H9 (cell line): ENCODE measurements at regions not wholly inside any gene's neighbourhood (a gene's known extent, or its start where the extent isn't known, plus 50 kb on each side); places are given as distances from the start of the nearest gene placed in this dataset.

Experiments
- DNase-seq: peaks from one replicate; pipeline ENCODE4 v3.0.0-alpha.2; 2017
- H2AFZ ChIP-seq: one replicate; pipeline ENCODE4 v1.6.1; 2013; ENCODE audit warnings: mild to moderate bottlenecking, low read length, control low read depth, moderate library complexity
- H2AK5ac ChIP-seq: 2 replicates; pipeline ENCODE4 v1.6.1; 2013; ENCODE audit warnings: low read length, control low read depth, mixed read lengths; ENCODE audit not compliant: insufficient read length
- H2BK120ac ChIP-seq: one replicate; pipeline ENCODE4 v1.6.1; 2013; ENCODE audit warnings: low read depth, mild to moderate bottlenecking, low read length, control low read depth, inconsistent platforms; ENCODE audit not compliant: poor library complexity, severe bottlenecking
- H2BK12ac ChIP-seq: 2 replicates; pipeline ENCODE4 v1.6.1; 2013; ENCODE audit warnings: low read length, control low read depth, mixed read lengths, low read depth; ENCODE audit not compliant: insufficient read length
- H2BK15ac ChIP-seq: 2 replicates; pipeline ENCODE4 v1.6.1; 2013; ENCODE audit warnings: low read depth, low read length, control low read depth
- H2BK20ac ChIP-seq: one replicate; pipeline ENCODE4 v1.6.1; 2013; ENCODE audit warnings: low read depth, mild to moderate bottlenecking, low read length, control low read depth, inconsistent platforms; ENCODE audit not compliant: poor library complexity, severe bottlenecking
- H2BK5ac ChIP-seq: 2 replicates; pipeline ENCODE4 v1.6.1; 2013; ENCODE audit warnings: low read length, control low read depth, mixed read lengths; ENCODE audit not compliant: insufficient read length
- H3K14ac ChIP-seq: 2 replicates; pipeline ENCODE4 v1.6.1; 2013; ENCODE audit warnings: low read length, control low read depth; ENCODE audit not compliant: insufficient read depth
- H3K18ac ChIP-seq: 2 replicates; pipeline ENCODE4 v1.6.1; 2013; ENCODE audit warnings: low read depth, mild to moderate bottlenecking, mixed read lengths, low read length, control low read depth; ENCODE audit not compliant: insufficient read length
- H3K23ac ChIP-seq: 2 replicates; pipeline ENCODE4 v1.6.1; 2013; ENCODE audit warnings: low read length, control low read depth, mixed read lengths, low read depth; ENCODE audit not compliant: insufficient read length
- H3K23me2 ChIP-seq: 2 replicates; pipeline ENCODE4 v1.6.1; 2013; ENCODE audit warnings: low read depth, mild to moderate bottlenecking, mixed read lengths, low read length, control low read depth; ENCODE audit not compliant: insufficient read length, poor library complexity, severe bottlenecking
- H3K27ac ChIP-seq: 2 replicates; pipeline ENCODE4 v1.5.1; 2013; ENCODE audit warnings: low read length, control low read depth, mixed read lengths, low read depth; ENCODE audit not compliant: insufficient read length
- H3K27me3 ChIP-seq: 2 replicates; pipeline ENCODE4 v1.6.1; 2013; ENCODE audit warnings: low read length, control low read depth, inconsistent platforms; ENCODE audit not compliant: insufficient read depth
- H3K4ac ChIP-seq: 2 replicates; pipeline ENCODE4 v1.6.1; 2013; ENCODE audit warnings: low read depth, mild to moderate bottlenecking, control low read depth, inconsistent platforms, low read length, moderate library complexity
- H3K4me1 ChIP-seq: 2 replicates; pipeline ENCODE4 v1.6.1; 2013; ENCODE audit warnings: low read length, control low read depth, inconsistent platforms; ENCODE audit not compliant: insufficient read depth
- H3K4me2 ChIP-seq: 2 replicates; pipeline ENCODE4 v1.6.1; 2013; ENCODE audit warnings: low read length, control low read depth, mixed read lengths; ENCODE audit not compliant: insufficient read length, insufficient read depth
- H3K56ac ChIP-seq: 2 replicates; pipeline ENCODE4 v1.6.1; 2013; ENCODE audit warnings: low read depth, mild to moderate bottlenecking, mixed read lengths, low read length, control low read depth; ENCODE audit not compliant: insufficient read length
- H3K79me1 ChIP-seq: 2 replicates; pipeline ENCODE4 v1.6.1; 2013; ENCODE audit warnings: low read depth, mild to moderate bottlenecking, moderate library complexity, low read length, control low read depth, inconsistent platforms; ENCODE audit not compliant: insufficient read depth, poor library complexity, severe bottlenecking
- H3K79me2 ChIP-seq: 2 replicates; pipeline ENCODE4 v1.6.1; 2013; ENCODE audit warnings: low read length, control low read depth, inconsistent platforms; ENCODE audit not compliant: insufficient read depth
- H3K9ac ChIP-seq: 2 replicates; pipeline ENCODE4 v1.6.1; 2013; ENCODE audit warnings: low read length, control low read depth, mixed read lengths; ENCODE audit not compliant: insufficient read length; ENCODE audit errors: extremely low read depth
- H3K9me3 ChIP-seq: one replicate; pipeline ENCODE4 v1.6.1; 2013; ENCODE audit warnings: low read depth, low read length, inconsistent platforms; ENCODE audit not compliant: control insufficient read depth
- H3T11ph ChIP-seq: one replicate; pipeline ENCODE4 v1.6.1; 2013; ENCODE audit warnings: mild to moderate bottlenecking, low read length, control low read depth, inconsistent platforms
- H4K20me1 ChIP-seq: one replicate; pipeline ENCODE4 v1.6.1; 2013; ENCODE audit not compliant: control insufficient read depth, insufficient read length, insufficient read depth
- H4K5ac ChIP-seq: 2 replicates; pipeline ENCODE4 v1.6.1; 2013; ENCODE audit warnings: low read depth, mild to moderate bottlenecking, mixed read lengths, low read length, control low read depth; ENCODE audit not compliant: insufficient read length
- H4K8ac ChIP-seq: replicated peaks from 2 replicates; pipeline ENCODE4 v1.6.1; 2013; ENCODE audit warnings: low read length, control low read depth, mixed read lengths, low read depth; ENCODE audit not compliant: insufficient read length
- H4K91ac ChIP-seq: 2 replicates; pipeline ENCODE4 v1.6.1; 2013; ENCODE audit warnings: low read depth, mild to moderate bottlenecking, moderate library complexity, mixed read lengths, low read length, control low read depth; ENCODE audit not compliant: insufficient read length
- H3K27ac Mint-ChIP-seq, 3 experiments: 2 replicates in 2 of 3; 3 replicates in 1 of 3; pipeline ENCODE4 v1.8.0; 2020 to 2021; ENCODE audit warnings: mixed read lengths in 3 of 3, mild to moderate bottlenecking in 1 of 3, moderate library complexity in 1 of 3
- H3K27me3 Mint-ChIP-seq: 2 replicates; pipeline ENCODE4 v1.8.0; 2021; ENCODE audit warnings: low read depth, mild to moderate bottlenecking, moderate library complexity, mixed read lengths
- H3K36me3 Mint-ChIP-seq, 3 experiments: 2 replicates in 2 of 3; 3 replicates in 1 of 3; pipeline ENCODE4 v1.8.0; 2020 to 2021; ENCODE audit warnings: low read depth in 3 of 3, mixed read lengths in 3 of 3; ENCODE audit not compliant: insufficient read depth in 1 of 3
- H3K4me1 Mint-ChIP-seq, 2 experiments: 2 replicates each; pipeline ENCODE4 v1.8.0; 2020; ENCODE audit warnings: mixed read lengths in 2 of 2
- H3K4me3 Mint-ChIP-seq, 2 experiments: 2 replicates in 1 of 2; 3 replicates in 1 of 2; pipeline ENCODE4 v1.8.0; 2020 to 2021; ENCODE audit warnings: mild to moderate bottlenecking in 2 of 2, mixed read lengths in 2 of 2, moderate library complexity in 1 of 2
- H3K9me3 Mint-ChIP-seq, 2 experiments: 2 replicates in 1 of 2; 3 replicates in 1 of 2; pipeline ENCODE4 v1.8.0; 2020; ENCODE audit warnings: mild to moderate bottlenecking in 2 of 2, mixed read lengths in 2 of 2, moderate library complexity in 1 of 2
- CTCF ChIP-seq: fragments of 200-600 bp; sonication (generic); conservative IDR thresholded peaks from 3 replicates; pipeline ENCODE4 v1.8.0; 2021; ENCODE audit warnings: antibody characterized with exemption, mild to moderate bottlenecking
- WGBS: extraction: QIAGEN DNeasy Blood & Tissue Kit; methylation state at CpG from one replicate; pipeline ENCODE4 v1.1.7; 2013; ENCODE audit warnings: missing lambda C conversion rate, low lambda C conversion rate, mixed read lengths; ENCODE audit not compliant: insufficient read length; ENCODE audit errors: extremely low coverage; 5-methylcytosine and 5-hydroxymethylcytosine counted together

- no peak overlapping the region for H2BK15ac ChIP-seq
- no peak overlapping the region for H2BK5ac ChIP-seq
- H3K18ac ChIP-seq = no peak overlapping the region
- no peak overlapping the region for H3K4me2 ChIP-seq
- no peak overlapping the region for H4K91ac ChIP-seq
- H3K4me1 ChIP-seq = no peaks in the 10 kb centered on the region; the same call in 1 of the 2 replicates
- H3K79me1 ChIP-seq = no peaks in the 10 kb centered on the region
- no peaks in the 10 kb centered on the region for H4K20me1 ChIP-seq
- H4K5ac ChIP-seq = no peak overlapping the region
- DNase-seq = no peak
- no peaks in the 10 kb centered on the region for H3K9me3 Mint-ChIP-seq
- H3K27me3 Mint-ChIP-seq = no peaks in the 10 kb centered on the region
- no peaks in the 10 kb centered on the region for H3K36me3 Mint-ChIP-seq
- H3K4ac ChIP-seq = no peak overlapping the region
- no peak overlapping the region for H2AFZ ChIP-seq
- H3K23me2 ChIP-seq = peaks cover 2% of the 10 kb centered on the region
- no peak overlapping the region for H4K8ac ChIP-seq
- H3K23ac ChIP-seq = no peak overlapping the region
- no peak overlapping the region for H3K56ac ChIP-seq
- no peak overlapping the region; a peak in 1 of 7 replicates for H3K27ac Mint-ChIP-seq
- H3K4me1 Mint-ChIP-seq = peaks cover 8 to 9% of the 10 kb centered on the region in 2 experiments
- TF ChIP-seq CTCF = no peak
- no peak overlapping the region for H3K9ac ChIP-seq
- H2BK20ac ChIP-seq = no peak overlapping the region
- no peak overlapping the region for H2BK120ac ChIP-seq
- H3K27ac ChIP-seq = no peak overlapping the region
- no peaks in the 10 kb centered on the region for H3K9me3 ChIP-seq
- H3K14ac ChIP-seq = no peak overlapping the region
- H3K4me3 Mint-ChIP-seq = no peak overlapping the region
- no peaks in the 10 kb centered on the region for H3K27me3 ChIP-seq
- no CpG with 5 or more reads among the region's 1 CpG for whole genome bisulfite sequencing
- H3K79me2 ChIP-seq = no peaks in the 10 kb centered on the region
- no peak overlapping the region for H2AK5ac ChIP-seq
- H3T11ph ChIP-seq = no peak overlapping the region
- no peak overlapping the region for H2BK12ac ChIP-seq
These were observed 539.7 kb upstream of the GRID2 start for GRCh38 chr4:91764085-91764484.
